Vagina (tissue), 2 donors: ENCODE measurements at regions not wholly inside any gene's neighbourhood (a gene's known extent, or its start where the extent isn't known, plus 50 kb on each side); places are given as distances from the start of the nearest gene placed in this dataset.

Experiments
- CTCF ChIP-seq, 3 experiments: fragments of 450-650 bp in 2 of 3; fragments of 200-600 bp in 1 of 3; sonication (generic) in 1 of 3; IDR thresholded peaks; one replicate each; pipeline ENCODE4 v1.5.1; 2017 to 2019; ENCODE audit warnings: antibody characterized with exemption in 3 of 3, mild to moderate bottlenecking in 2 of 3, moderate library complexity in 2 of 3
- POLR2A ChIP-seq, 2 donors: fragments of 450-650 bp; IDR thresholded peaks; one replicate each; pipeline ENCODE4 v1.6.1; 2017; ENCODE audit warnings: antibody characterized with exemption in 2 of 2, mild to moderate bottlenecking in 2 of 2, moderate library complexity in 2 of 2

- TF ChIP-seq POLR2A (IDR thresholded peaks at IDR 0.05) = no peak
- no peak for TF ChIP-seq CTCF (IDR thresholded peaks at IDR 0.05)
Measured at GRCh38 chr3:110318108-110318507, 753.5 kb upstream of the NECTIN3 start.
